ENCODE measurements at regions not wholly inside any gene's neighbourhood (a gene's known extent, or its start where the extent isn't known, plus 50 kb on each side); places are given as distances from the start of the nearest gene placed in this dataset.

DNA sequence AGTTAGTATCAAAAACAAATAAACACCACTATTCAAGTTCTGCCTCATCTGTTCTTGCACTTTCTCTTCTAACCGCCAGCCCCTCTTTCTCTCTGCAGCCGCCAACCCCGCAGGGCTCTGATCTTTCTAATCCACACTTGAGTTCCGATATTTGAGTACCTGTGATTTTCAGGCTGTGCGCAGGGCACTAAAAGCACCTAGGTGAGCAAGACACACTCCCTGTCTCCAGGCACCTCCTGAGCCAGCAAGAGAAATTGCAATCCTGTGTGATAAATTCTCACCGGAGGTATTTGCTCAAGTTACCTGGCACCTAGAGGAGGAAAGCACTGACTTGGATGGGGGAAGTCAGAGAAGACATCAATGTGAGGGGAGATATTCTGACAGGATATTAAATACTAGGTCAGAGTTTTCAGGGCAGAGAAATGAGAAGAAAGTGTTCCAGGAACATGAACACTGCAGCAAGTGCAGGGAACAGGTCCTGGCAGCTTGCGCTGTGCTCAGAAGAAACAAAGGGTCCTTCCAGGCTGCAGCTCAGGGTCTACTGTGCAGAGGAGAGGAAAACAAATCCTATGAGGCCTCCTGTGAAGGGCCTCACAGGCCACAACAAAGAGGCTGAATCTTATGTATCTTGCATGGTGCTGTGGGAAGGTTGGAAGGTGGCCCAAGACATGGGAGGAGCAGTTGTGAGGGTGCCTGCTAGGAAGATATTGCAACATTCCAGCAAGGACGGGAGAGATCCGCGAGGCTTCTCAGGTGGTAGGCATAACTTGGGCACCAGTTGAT lies 568.7 kb upstream of the MGMT start:
- no peak overlapping the region for H2AFZ ChIP-seq (ENCODE audit: low read depth, low read length)
- H3K4me2 ChIP-seq (ENCODE audit: low read length) = no peak overlapping the region
- H3K27ac ChIP-seq (ENCODE audit: low read length) = no peak overlapping the region
- H3K9me3 ChIP-seq (ENCODE audit: insufficient read depth, low read length) = no peaks in the 10 kb centered on the region
- H3K27me3 ChIP-seq (ENCODE audit: low read depth, low read length) = no peaks in the 10 kb centered on the region
- no peaks in the 10 kb centered on the region for H4K20me1 ChIP-seq (ENCODE audit: insufficient read depth, low read length)
- no peaks in the 10 kb centered on the region for H3K79me2 ChIP-seq (ENCODE audit: low read length)
- no peaks in the 10 kb centered on the region for H3K4me1 ChIP-seq (ENCODE audit: low read length)
- H3K4me3 ChIP-seq (ENCODE audit: low read length) = no peak overlapping the region
- H3K9ac ChIP-seq (ENCODE audit: low read length) = no peak overlapping the region
- TF ChIP-seq, protein P1, sequence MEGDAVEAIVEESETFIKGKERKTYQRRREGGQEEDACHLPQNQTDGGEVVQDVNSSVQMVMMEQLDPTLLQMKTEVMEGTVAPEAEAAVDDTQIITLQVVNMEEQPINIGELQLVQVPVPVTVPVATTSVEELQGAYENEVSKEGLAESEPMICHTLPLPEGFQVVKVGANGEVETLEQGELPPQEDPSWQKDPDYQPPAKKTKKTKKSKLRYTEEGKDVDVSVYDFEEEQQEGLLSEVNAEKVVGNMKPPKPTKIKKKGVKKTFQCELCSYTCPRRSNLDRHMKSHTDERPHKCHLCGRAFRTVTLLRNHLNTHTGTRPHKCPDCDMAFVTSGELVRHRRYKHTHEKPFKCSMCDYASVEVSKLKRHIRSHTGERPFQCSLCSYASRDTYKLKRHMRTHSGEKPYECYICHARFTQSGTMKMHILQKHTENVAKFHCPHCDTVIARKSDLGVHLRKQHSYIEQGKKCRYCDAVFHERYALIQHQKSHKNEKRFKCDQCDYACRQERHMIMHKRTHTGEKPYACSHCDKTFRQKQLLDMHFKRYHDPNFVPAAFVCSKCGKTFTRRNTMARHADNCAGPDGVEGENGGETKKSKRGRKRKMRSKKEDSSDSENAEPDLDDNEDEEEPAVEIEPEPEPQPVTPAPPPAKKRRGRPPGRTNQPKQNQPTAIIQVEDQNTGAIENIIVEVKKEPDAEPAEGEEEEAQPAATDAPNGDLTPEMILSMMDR (IDR thresholded peaks at IDR 0.05; ENCODE audit: low read depth, low read length) = no peak
- TF ChIP-seq EZH2phosphoT487 (IDR thresholded peaks at IDR 0.05; ENCODE audit: low read depth) = no peak
- H3K36me3 ChIP-seq (replicated peaks; ENCODE audit: low read depth, low read length) = no peaks in the 10 kb centered on the region

DNA sequence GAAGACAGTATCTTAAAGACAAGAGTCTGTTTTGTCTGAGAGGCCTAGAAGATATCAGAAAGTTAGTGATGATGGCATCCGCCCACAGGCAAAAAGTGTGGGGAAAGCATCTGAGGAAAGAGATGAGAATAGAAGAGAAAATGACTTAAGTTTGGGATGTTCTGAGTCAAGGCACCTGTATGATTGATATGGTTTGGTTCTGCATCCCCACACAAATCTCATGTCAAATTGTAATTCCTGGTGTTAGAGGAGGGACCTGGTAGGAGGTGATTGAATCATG lies 568.2 kb upstream of the MGMT start:
- no peaks in the 10 kb centered on the region for H3K9me3 ChIP-seq (ENCODE audit: insufficient read depth, low read length)
- no peak overlapping the region for H3K27ac ChIP-seq (ENCODE audit: low read length)
- no peaks in the 10 kb centered on the region for H4K20me1 ChIP-seq (ENCODE audit: insufficient read depth, low read length)
- H2AFZ ChIP-seq (ENCODE audit: low read depth, low read length) = no peak overlapping the region
- H3K4me3 ChIP-seq (ENCODE audit: low read length) = no peak overlapping the region
- H3K36me3 ChIP-seq (replicated peaks; ENCODE audit: low read depth, low read length) = no peaks in the 10 kb centered on the region
- H3K4me1 ChIP-seq (ENCODE audit: low read length) = no peaks in the 10 kb centered on the region
- no peaks in the 10 kb centered on the region for H3K79me2 ChIP-seq (ENCODE audit: low read length)
- H3K27me3 ChIP-seq (ENCODE audit: low read depth, low read length) = no peaks in the 10 kb centered on the region
- no peak overlapping the region for H3K9ac ChIP-seq (ENCODE audit: low read length)
- TF ChIP-seq, protein P1 (IDR thresholded peaks at IDR 0.05; ENCODE audit: low read depth, low read length) = no peak
- TF ChIP-seq EZH2phosphoT487 (IDR thresholded peaks at IDR 0.05; ENCODE audit: low read depth) = no peak
- H3K4me2 ChIP-seq (ENCODE audit: low read length) = no peak overlapping the region

DNA sequence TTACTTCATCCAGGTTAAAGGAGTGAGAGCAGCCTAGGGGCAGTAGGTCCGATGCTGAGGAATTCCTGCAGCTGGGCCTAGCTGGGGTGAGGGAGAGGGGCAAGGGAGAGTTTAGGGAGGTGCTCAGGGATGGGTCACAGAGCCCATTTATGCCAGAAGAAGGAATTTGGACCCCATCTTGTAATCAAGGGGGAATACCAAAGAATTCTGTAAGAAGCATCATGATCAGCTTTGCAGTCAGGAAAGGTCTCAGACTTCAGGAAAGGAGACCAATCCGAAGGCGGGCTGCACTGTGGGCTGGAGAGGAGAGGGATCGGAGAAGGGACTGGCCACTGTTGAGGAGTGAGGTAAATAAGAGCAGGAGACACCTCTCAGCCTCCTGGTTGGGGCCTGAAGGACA lies 566.6 kb upstream of the MGMT start:
- Histone ChIP-seq H3K27ac (ENCODE audit: low read length) (no peak overlapping the region), H3K9ac (ENCODE audit: low read length) (no peak overlapping the region), H3K4me1 (ENCODE audit: low read length) (no peaks in the 10 kb centered on the region), H3K4me3 (ENCODE audit: low read length) (no peak overlapping the region), H3K27me3 (ENCODE audit: low read depth, low read length) (no peaks in the 10 kb centered on the region), H3K79me2 (ENCODE audit: low read length) (no peaks in the 10 kb centered on the region), H3K36me3 (replicated peaks; ENCODE audit: low read depth, low read length) (no peaks in the 10 kb centered on the region), H4K20me1 (ENCODE audit: insufficient read depth, low read length) (no peaks in the 10 kb centered on the region), H2AFZ (ENCODE audit: low read depth, low read length) (no peak overlapping the region), H3K4me2 (ENCODE audit: low read length) (no peak overlapping the region), H3K9me3 (ENCODE audit: insufficient read depth, low read length) (no peaks in the 10 kb centered on the region)
- TF ChIP-seq EZH2phosphoT487 (IDR thresholded peaks at IDR 0.05; ENCODE audit: low read depth) = no peak
- TF ChIP-seq, protein P1 (IDR thresholded peaks at IDR 0.05; ENCODE audit: low read depth, low read length) = no peak

DNA sequence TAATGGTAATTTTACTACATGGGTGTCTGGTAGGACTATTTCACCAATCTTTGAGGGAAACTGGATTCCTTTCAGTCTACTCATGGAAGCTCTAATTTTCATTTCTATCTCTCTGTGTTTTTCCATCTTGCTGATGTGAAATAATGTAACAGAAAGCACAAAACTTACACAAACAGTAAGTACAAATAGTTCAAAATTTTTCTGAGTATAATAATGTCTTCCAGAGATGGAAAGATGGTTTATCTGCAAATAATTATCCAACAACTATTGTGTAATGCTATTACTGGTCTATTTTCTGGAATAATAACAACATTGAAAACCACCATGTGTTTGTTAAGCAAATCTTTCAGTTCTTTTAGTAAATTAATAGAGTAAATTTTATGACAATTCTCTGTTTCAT lies 565.8 kb upstream of the MGMT start:
- Histone ChIP-seq H3K27ac (ENCODE audit: low read length) (no peak overlapping the region), H3K4me1 (ENCODE audit: low read length) (no peaks in the 10 kb centered on the region), H2AFZ (ENCODE audit: low read depth, low read length) (no peak overlapping the region), H3K27me3 (ENCODE audit: low read depth, low read length) (no peaks in the 10 kb centered on the region), H3K79me2 (ENCODE audit: low read length) (no peaks in the 10 kb centered on the region), H3K4me3 (ENCODE audit: low read length) (no peak overlapping the region), H3K9me3 (ENCODE audit: insufficient read depth, low read length) (no peaks in the 10 kb centered on the region), H4K20me1 (ENCODE audit: insufficient read depth, low read length) (no peaks in the 10 kb centered on the region), H3K36me3 (replicated peaks; ENCODE audit: low read depth, low read length) (no peaks in the 10 kb centered on the region), H3K9ac (ENCODE audit: low read length) (no peak overlapping the region), H3K4me2 (ENCODE audit: low read length) (no peak overlapping the region)
- TF ChIP-seq, protein P1 (IDR thresholded peaks at IDR 0.05; ENCODE audit: low read depth, low read length) = no peak

All from OCI-LY3 (cell line).